D721Med (cell line): ENCODE measurements at regions not wholly inside any gene's neighbourhood (a gene's known extent, or its start where the extent isn't known, plus 50 kb on each side); places are given as distances from the start of the nearest gene placed in this dataset.

Source experiments
- DNase-seq: peaks from one replicate; pipeline ENCODE4 v3.0.0; 2011; ENCODE audit warnings: low spot score; ENCODE audit not compliant: insufficient read length
- FAIRE-seq: peaks from 2 replicates; lab custom pipeline; 2011; peaks lifted over from hg19 to GRCh38; lab: Jason Lieb, UNC
- TF ChIP-seq, protein P1 (sequence below): IDR thresholded peaks from 2 replicates; pipeline ENCODE4 v1.5.1; 2012; ENCODE audit warnings: mild to moderate bottlenecking, control low read depth; ENCODE audit not compliant: insufficient read depth; ENCODE audit errors: missing control alignments

DNA sequence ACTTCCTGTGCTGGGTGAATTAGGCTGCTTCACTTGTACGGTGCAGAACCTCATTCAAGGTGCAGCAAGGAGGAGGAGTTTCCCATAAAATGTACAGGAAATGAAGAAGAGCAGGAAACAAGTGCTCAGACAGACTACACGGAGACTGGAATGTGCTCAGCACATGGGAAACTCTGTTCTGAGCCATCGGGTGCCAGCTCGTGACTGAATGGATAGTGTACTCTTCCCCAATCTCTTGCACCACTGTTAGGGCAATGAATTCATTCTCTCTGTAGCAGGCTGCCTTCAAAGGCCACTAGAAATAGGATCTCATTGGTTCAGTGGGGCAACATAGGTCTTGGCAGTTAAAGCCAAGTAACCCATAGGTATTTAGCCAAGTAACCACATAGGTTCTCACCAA, 200.0 kb upstream of the LDB2 start:
- FAIRE-seq = no peak
- TF ChIP-seq, protein P1, sequence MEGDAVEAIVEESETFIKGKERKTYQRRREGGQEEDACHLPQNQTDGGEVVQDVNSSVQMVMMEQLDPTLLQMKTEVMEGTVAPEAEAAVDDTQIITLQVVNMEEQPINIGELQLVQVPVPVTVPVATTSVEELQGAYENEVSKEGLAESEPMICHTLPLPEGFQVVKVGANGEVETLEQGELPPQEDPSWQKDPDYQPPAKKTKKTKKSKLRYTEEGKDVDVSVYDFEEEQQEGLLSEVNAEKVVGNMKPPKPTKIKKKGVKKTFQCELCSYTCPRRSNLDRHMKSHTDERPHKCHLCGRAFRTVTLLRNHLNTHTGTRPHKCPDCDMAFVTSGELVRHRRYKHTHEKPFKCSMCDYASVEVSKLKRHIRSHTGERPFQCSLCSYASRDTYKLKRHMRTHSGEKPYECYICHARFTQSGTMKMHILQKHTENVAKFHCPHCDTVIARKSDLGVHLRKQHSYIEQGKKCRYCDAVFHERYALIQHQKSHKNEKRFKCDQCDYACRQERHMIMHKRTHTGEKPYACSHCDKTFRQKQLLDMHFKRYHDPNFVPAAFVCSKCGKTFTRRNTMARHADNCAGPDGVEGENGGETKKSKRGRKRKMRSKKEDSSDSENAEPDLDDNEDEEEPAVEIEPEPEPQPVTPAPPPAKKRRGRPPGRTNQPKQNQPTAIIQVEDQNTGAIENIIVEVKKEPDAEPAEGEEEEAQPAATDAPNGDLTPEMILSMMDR = no peak

DNA sequence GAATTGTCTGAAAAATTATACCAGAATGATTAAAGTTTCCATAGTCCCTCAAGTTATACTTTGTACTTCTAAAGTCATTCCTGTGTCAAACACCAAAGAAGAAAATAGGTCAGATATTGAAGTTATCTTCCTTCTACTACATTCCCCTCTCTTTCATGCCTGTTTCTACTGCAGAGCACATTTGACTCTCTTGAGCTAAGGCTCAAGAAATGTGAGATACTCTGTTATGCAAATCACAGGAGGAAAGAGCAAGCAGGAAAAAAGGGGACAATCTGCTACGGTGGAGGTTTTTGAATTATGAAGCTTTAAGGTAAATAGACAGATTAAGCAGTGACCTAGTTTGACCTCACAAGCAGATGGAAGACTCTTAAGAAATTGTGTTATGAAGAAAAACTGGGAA, 198.9 kb upstream of the LDB2 start:
- no peak for DNase-seq
- FAIRE-seq = no peak
- TF ChIP-seq, protein P1 = no peak

More for the DNA sequence above, 200.0 kb upstream of the LDB2 start:
- no peak for DNase-seq

DNA sequence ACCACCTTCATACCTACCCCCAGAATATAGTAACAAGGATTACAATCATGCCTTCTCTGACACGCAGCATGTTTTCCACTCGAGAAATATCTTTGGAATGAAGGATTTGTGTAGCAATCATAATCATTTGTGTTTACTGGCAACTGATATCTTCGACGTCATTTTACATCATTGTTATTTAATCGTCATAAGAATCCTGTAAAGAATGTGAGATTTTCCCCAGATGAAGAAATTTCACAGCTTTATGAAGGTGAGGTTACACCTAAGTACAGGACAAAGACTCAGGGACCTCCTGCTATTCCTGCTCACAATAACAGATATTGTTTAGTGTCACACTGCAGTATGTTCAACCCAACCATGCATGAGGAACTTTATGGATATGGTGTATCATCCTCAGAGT, 198.2 kb upstream of the LDB2 start:
- TF ChIP-seq, protein P1 = no peak
- FAIRE-seq (no peak), DNase-seq (no peak)

DNA sequence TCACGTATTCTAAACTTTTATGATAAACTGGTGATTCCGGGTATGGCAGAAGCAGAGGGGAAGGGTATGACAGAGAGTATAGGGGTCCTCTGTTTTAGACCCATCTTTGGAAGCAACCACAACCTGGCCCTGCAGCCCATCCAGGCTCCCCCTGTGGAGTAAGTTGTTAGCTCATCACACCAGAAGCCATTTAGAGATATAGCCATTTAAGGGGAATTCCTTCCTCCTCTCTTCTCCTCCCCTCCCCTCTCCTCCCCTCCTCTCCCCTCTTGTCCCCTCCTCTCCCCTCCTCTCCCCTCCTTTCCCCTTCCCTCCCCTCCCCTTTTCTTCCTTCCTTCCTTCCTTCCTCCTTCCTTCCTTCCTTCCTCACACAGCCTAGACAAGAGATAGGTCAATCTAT, 197.3 kb upstream of the LDB2 start:
- TF ChIP-seq, protein P1 = no peak
- FAIRE-seq (no peak), DNase-seq (no peak)

DNA sequence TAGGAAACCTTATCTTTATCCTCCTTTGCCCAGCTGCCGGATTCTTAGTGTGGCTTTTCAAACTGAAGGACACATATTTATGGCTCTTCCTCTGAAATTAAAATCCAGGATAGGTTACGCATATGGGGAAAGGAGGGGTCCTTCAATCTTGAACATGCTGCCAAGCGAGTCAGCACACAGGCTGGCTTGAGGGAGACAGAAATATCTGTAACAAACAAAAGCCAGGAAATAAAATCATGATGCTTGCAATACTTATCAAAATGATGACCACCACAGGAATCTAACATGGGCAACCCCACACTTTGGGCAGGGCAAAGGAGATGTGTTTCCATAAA, 196.4 kb upstream of the LDB2 start:
- DNase-seq (no peak), FAIRE-seq (no peak)
- TF ChIP-seq, protein P1 = no peak

DNA sequence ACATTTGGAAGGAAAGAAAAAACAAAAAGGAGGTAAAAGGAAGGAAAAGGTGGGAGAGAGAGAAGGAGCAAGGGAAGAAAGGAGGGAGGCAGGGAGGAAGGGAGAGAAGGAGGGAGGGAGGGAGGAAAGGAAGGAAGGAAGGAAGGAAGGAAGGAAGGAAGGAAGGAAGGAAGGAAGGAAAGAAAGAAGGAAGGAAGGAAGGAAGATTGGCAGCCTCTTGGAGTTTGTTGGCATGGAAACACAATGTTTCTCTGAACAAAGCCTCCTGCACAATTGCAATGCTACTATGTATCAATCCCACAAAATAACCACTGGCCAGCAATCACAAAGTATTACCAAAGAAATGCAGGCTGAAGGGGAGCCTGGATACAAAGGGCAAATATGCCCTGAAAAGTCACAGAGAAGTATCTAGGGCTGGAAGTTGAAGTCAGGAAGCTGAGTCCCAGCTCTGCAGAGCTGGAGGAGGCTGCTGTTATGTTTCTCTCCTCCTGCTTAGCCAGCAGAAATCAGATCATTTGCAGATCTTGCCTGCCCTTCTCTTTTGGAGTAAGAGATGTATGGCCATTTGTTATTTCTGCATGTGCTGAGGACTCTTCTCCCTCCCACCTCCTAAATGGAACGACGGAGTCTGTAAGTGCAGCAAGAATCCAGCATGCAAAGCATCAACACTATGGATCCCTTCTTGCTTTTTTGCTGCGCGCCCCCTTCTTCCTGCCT, 195.9 kb upstream of the LDB2 start:
- no peak for FAIRE-seq
- no peak for DNase-seq
- TF ChIP-seq, protein P1 = no peak

DNA sequence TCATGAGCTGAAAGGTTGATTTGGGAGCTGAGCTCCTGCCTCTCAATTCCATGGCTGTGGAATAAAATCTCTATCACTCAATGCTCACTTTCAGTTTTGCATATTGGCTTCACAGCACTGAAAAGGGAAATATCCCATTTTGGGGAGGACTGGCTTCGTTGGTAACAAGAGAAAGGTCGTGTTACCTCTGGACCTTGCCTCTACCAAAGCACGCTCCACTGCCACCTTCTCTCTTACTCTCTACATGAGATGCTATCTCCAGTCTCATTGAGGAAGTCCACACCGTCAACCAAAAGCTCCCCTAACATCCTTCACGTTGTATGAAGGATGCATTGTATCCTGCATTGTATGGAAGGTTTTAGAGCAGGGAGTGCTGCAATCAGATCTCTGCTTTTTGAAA, 195.0 kb upstream of the LDB2 start:
- TF ChIP-seq, protein P1 = no peak
- no peak for FAIRE-seq
- no peak for DNase-seq
